ENCODE measurements at regions not wholly inside any gene's neighbourhood (a gene's known extent, or its start where the extent isn't known, plus 50 kb on each side); places are given as distances from the start of the nearest gene placed in this dataset.

DNA sequence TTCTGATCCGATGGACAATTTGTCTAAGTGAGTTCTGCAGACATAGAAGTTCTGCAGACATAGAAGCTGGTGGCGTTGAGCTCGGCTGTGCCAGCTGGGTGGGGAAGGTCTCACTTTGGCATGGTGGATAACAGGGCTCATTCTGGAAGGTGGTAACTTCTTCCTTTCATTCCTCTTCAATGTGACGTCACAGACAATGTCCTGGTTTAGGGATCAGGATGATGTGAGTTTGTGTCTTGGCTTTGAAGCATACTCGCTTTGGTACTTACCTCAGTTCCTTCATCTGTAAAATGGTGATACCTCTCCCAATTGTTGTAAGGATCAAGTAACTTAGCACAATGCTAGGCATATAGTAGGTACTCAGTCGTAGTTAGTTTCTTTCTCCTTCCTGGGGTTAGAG is 408.8 kb upstream of the ASIC2 start:
- no TSS peak for BruUV-seq (replicated peaks)
- Mint-ChIP-seq H3K27me3 (ENCODE audit: insufficient read depth, unreplicated experiment) (peaks cover 32% of the 10 kb centered on the region), H3K27ac (ENCODE audit: unreplicated experiment) (no peak overlapping the region), H3K4me3 (ENCODE audit: unreplicated experiment) (no peak overlapping the region), H3K9me3 (ENCODE audit: unreplicated experiment) (no peaks in the 10 kb centered on the region), H3K36me3 (ENCODE audit: insufficient read depth, unreplicated experiment) (no peaks in the 10 kb centered on the region), H3K4me1 (ENCODE audit: low read depth, unreplicated experiment) (no peaks in the 10 kb centered on the region)
- no peak for DNase-seq
- H3K27me3 ChIP-seq (replicated peaks; ENCODE audit: control insufficient read depth, insufficient read depth, low read length) = no peaks in the 10 kb centered on the region; the same call in 1 of the 2 replicates
- TF ChIP-seq, protein P1, sequence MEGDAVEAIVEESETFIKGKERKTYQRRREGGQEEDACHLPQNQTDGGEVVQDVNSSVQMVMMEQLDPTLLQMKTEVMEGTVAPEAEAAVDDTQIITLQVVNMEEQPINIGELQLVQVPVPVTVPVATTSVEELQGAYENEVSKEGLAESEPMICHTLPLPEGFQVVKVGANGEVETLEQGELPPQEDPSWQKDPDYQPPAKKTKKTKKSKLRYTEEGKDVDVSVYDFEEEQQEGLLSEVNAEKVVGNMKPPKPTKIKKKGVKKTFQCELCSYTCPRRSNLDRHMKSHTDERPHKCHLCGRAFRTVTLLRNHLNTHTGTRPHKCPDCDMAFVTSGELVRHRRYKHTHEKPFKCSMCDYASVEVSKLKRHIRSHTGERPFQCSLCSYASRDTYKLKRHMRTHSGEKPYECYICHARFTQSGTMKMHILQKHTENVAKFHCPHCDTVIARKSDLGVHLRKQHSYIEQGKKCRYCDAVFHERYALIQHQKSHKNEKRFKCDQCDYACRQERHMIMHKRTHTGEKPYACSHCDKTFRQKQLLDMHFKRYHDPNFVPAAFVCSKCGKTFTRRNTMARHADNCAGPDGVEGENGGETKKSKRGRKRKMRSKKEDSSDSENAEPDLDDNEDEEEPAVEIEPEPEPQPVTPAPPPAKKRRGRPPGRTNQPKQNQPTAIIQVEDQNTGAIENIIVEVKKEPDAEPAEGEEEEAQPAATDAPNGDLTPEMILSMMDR (IDR thresholded peaks at IDR 0.05; ENCODE audit: insufficient read depth in 1 of 2, low read depth in 1 of 2, low read length in 1 of 2, severe bottlenecking in 1 of 2, unreplicated experiment in 1 of 2) = no peak
- H3K9me3 ChIP-seq = no peaks in the 10 kb centered on the region
- no peaks in the 10 kb centered on the region for H3K36me3 ChIP-seq (ENCODE audit: control insufficient read depth, insufficient read depth, low read length)
- intact Hi-C loops (cut with micrococcal nuclease; ENCODE audit: unreplicated experiment) = no loop called here
- ChIA-PET CTCF (no interaction called here), POLR2A (no interaction called here)
- H3K4me1 ChIP-seq = no peaks in the 10 kb centered on the region
- H3K4me3 ChIP-seq (ENCODE audit: low read depth, low read length) = no peak overlapping the region

DNA sequence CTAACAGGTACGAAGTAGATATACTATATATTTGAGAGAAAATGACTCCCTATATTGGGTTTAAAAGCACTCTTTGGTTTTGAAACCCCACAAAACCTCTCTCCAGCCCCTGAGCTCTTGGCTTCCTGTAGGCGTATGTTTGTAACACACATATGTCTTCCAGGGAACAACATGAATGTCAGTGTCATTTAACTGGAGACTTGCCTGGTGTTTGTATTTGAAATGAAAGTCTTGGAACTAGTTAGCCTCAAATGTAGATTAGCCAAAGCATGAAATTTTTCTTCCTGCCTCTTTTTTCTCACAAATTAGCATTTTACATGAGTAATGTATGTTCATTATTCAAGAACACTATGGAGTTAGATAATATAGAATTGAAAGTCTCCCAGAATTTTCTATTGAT is 411.8 kb upstream of the ASIC2 start:
- no peaks in the 10 kb centered on the region for H3K9me3 Mint-ChIP-seq (ENCODE audit: unreplicated experiment)
- Histone ChIP-seq H3K4me3 (ENCODE audit: low read depth, low read length) (no peak overlapping the region), H3K27me3 (replicated peaks; ENCODE audit: control insufficient read depth, insufficient read depth, low read length) (no peaks in the 10 kb centered on the region; the same call in 1 of the 2 replicates), H3K4me1 (no peaks in the 10 kb centered on the region), H3K36me3 (ENCODE audit: control insufficient read depth, insufficient read depth, low read length) (no peaks in the 10 kb centered on the region), H3K9me3 (no peaks in the 10 kb centered on the region)
- no peak for DNase-seq
- TF ChIP-seq, protein P1 (IDR thresholded peaks at IDR 0.05; ENCODE audit: insufficient read depth in 1 of 2, low read depth in 1 of 2, low read length in 1 of 2, severe bottlenecking in 1 of 2, unreplicated experiment in 1 of 2) = no peak
- peaks cover 35% of the 10 kb centered on the region for H3K27me3 Mint-ChIP-seq (ENCODE audit: insufficient read depth, unreplicated experiment)
- intact Hi-C loops (cut with micrococcal nuclease; ENCODE audit: unreplicated experiment) = no loop called here
- CTCF ChIA-PET = no interaction called here
- POLR2A ChIA-PET = no interaction called here
- no peaks in the 10 kb centered on the region for H3K36me3 Mint-ChIP-seq (ENCODE audit: insufficient read depth, unreplicated experiment)
- H3K4me1 Mint-ChIP-seq (ENCODE audit: low read depth, unreplicated experiment) = no peaks in the 10 kb centered on the region
- H3K27ac Mint-ChIP-seq (ENCODE audit: unreplicated experiment) = no peak overlapping the region
- H3K4me3 Mint-ChIP-seq (ENCODE audit: unreplicated experiment) = no peak overlapping the region
- no TSS peak for BruUV-seq (replicated peaks)

DNA sequence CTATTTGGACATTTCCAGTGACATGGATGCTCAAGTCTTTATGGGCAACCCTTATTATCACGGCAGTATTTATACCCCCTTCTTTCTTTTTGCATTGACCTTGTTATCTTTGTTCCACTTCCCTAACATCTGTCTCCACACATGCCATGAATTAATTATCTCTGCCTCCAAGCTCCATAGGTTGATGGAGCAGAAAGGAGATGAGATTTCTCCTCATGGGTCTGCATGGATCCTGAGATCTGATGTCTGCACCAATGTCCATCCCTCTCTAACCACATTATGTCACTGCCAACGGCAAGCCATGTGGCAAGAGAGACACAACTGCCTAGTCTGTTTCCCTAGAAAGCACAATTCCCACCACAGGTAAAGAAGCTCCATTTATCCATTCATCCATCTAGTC is 416.8 kb upstream of the ASIC2 start:
- TF ChIP-seq, protein P1 (IDR thresholded peaks at IDR 0.05; ENCODE audit: insufficient read depth in 1 of 2, low read depth in 1 of 2, low read length in 1 of 2, severe bottlenecking in 1 of 2, unreplicated experiment in 1 of 2) = no peak
- Mint-ChIP-seq H3K4me1 (ENCODE audit: low read depth, unreplicated experiment) (no peaks in the 10 kb centered on the region), H3K9me3 (ENCODE audit: unreplicated experiment) (no peaks in the 10 kb centered on the region), H3K27me3 (ENCODE audit: insufficient read depth, unreplicated experiment) (peaks cover 24% of the 10 kb centered on the region), H3K36me3 (ENCODE audit: insufficient read depth, unreplicated experiment) (no peaks in the 10 kb centered on the region), H3K4me3 (ENCODE audit: unreplicated experiment) (no peak overlapping the region), H3K27ac (ENCODE audit: unreplicated experiment) (no peak overlapping the region)
- H3K9me3 ChIP-seq = no peaks in the 10 kb centered on the region
- no peaks in the 10 kb centered on the region for H3K4me1 ChIP-seq
- H3K36me3 ChIP-seq (ENCODE audit: control insufficient read depth, insufficient read depth, low read length) = no peaks in the 10 kb centered on the region
- ChIA-PET CTCF (no interaction called here), POLR2A (no interaction called here)
- DNase-seq = no peak
- intact Hi-C loops (cut with micrococcal nuclease; ENCODE audit: unreplicated experiment) = no loop called here
- BruUV-seq (replicated peaks) = no TSS peak
- H3K4me3 ChIP-seq (ENCODE audit: low read depth, low read length) = no peak overlapping the region
- H3K27me3 ChIP-seq (replicated peaks; ENCODE audit: control insufficient read depth, insufficient read depth, low read length) = no peaks in the 10 kb centered on the region; the same call in 1 of the 2 replicates
